NCI-H187 treated with DMSO at 0.1 percent for 48 hours (cell line): ENCODE measurements at regions not wholly inside any gene's neighbourhood (a gene's known extent, or its start where the extent isn't known, plus 50 kb on each side); places are given as distances from the start of the nearest gene placed in this dataset.
"Not testable (repeated sequence)": the region's sequence is repeated elsewhere in the genome, so short reads cannot be mapped to it uniquely, and the experiment has no call there.

Experiments used
- DNase-seq: peaks from one replicate; lab custom pipeline; 2025; lab: John Stamatoyannopoulos, UW

GRCh38 chr20:19026121-19026878, 186.1 kb upstream of the SLC24A3 start:
- no peak for DNase-seq

DNA sequence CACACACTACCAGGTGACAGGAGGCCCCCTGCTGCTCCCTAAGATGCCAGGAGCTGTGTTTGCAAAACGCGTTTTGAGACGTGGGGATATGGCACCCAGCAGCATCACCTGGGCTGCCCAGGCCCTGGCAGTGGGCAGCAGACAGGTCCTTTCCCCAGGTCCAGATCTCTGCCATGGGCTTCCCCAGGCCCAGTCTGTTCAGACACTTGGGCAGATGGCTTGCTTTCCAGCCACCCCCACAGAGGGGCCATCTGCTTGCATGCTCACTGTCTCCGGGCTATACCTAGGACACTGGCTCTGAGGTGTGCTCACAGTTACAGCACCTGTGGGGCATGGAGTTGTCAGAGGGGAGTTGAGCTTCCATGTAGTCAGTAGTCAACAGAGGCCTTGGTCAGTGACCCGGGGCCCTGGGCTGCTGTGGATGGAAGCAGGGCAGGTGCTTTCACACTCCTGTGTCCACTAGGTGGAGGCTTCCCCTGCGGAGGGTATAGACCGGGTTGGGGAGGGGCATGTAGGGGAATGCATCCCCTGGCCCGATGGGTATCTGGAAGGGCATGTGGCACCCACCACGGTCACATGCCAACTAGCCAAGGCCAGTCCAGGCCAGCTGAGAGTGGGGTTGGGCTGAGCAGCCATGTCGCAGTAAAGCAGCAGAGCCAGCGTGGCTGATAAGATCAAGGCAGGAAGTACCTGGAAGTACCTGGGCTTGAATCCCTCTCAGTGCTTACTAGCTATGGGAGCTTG, 185.4 kb upstream of the SLC24A3 start:
- DNase-seq: no peak

- DNase-seq: no peak
Measured at GRCh38 chr20:19027971-19028370, 184.5 kb upstream of the SLC24A3 start.

DNA sequence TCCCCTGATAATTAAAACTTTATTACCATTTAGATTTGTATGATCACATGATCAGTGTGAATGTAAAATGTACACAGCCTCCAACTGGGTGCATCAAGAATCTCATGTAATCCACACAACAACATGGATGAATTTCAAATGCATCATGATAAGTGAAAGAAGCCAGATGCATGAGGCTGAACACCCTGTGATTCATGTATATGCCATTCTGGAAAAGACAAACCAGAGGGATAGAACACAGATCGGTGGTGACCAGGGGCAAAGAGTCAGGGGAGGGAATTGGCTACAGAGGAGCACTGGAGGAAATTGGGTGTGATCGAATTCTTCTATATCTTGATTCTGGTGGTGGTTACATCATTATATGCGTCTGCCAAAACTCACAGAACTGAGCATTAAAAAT, 170.7 kb upstream of the SLC24A3 start:
- DNase-seq: no peak

DNA sequence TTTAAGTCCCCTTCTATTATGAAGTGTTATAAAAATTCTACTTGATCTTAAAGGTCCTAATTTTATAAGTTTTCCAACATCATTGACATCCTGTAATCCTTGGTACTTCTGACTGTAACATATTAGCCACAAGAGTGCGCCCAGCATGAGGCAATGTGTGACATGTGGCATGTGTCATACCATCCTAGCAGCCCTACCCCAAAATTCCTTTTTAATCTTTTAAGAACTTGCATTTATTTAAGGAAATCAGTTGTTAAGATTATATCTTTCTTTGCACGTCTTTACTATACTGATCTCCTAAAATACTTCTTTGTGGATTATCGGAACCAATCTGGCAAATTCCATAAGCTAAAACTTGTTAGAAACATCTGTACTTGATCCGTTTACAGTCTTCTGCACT, 167.1 kb upstream of the SLC24A3 start:
- no peak for DNase-seq

DNA sequence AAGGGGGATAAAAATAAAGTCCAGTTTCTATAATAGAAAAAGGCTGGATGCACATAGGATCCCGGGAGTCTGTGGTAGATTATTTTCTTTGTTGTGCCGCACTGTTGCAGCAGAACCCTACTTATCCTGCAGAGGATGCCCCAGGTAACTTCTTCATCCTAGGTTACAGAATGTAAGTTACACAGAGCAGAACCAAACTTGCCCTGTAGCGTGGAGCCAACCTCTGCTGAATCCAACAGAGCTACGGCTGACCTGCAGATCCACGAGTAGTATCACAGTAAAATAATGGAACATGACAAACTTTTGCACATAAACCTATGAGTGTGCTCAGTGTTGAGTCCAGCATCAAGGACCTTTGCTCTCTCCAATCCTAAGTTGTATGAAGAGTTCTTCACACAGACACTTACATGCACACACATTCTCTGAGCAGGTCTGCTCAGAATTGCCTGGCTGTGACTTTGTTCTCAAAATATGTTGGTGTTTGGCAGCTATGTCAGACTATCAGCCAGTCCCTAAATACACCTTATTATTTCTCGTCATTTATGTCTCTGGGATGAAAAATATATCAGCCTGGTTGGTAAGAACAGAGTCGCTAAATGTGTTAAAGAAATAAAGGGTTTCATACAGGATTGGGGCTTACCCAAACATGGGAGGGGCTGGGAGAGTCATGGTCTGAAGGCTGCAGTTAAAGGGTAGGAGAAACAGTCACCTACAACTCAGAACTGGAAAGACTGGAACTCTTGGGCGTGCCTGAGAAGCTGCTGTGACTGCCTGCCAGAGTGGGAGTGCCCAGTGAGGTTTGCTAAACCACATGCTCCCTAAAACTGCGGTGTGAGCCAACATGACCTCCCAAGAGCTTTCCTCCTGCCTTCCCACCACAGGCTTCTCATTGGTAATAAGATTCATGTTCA, 165.1 kb upstream of the SLC24A3 start:
- DNase-seq: no peak

DNA sequence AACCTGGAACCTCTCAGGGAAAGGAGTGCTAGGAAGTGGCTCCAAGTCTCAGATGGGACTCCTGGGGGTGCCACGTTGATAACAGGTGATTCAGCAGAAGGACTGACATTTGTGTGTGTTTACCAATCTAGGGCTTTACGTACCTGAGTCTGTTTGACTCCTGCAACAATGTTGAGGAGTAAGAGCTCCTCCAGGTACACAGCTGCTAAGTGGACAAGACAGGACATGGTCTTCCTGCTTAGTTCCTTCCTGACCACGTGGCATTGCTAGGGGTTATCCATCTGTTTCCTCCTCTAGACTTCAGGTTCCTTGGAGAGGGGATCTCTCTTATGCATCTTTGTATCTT, 164.5 kb upstream of the SLC24A3 start:
- DNase-seq: no peak

- DNase-seq: no peak
Measured at GRCh38 chr20:19048995-19049501, 163.4 kb upstream of the SLC24A3 start.

DNA sequence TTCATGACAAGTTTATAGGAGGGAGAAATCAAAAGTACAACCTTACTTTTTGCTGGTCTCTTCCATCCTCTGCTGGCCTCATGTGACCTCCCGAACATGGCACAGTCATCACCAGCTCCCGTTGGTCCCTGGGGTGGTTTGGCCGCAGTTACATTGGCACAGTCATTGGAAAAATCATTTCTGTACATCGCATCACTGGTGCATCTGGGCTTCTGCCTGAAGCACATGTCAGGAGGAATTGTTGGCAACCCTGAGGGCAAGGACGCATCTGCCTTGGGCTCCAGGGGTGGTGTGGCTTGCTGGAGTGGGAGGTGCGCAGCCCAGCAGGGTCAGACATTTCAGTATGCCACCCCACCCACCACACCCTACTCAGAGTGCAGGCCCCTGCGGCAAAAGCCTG, 162.9 kb upstream of the SLC24A3 start:
- DNase-seq: no peak

- no peak for DNase-seq
Measured at GRCh38 chr20:19056909-19057308, 155.5 kb upstream of the SLC24A3 start.

- not testable (repeated sequence) for DNase-seq
Measured at GRCh38 chr20:19064788-19065187, 147.7 kb upstream of the SLC24A3 start.

DNA sequence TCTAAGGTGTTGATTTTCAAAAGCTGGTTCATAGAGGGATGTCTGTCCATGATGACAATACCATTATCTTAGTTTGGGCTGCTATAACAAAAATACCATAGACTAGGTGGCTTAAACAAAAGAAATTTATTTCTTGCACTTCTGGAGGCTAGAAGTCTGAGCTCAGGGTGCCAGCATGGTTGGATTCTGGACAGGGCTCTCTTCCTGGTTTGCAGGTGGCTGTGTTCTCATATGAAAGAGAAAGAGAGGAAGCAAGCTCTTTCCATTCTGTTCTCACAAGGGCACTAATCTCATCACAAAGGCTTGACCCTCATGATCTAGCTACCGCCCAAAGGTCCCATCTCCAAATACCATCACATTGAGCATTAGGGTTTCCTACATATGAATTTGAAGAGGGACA, 144.5 kb upstream of the SLC24A3 start:
- DNase-seq: no peak

DNA sequence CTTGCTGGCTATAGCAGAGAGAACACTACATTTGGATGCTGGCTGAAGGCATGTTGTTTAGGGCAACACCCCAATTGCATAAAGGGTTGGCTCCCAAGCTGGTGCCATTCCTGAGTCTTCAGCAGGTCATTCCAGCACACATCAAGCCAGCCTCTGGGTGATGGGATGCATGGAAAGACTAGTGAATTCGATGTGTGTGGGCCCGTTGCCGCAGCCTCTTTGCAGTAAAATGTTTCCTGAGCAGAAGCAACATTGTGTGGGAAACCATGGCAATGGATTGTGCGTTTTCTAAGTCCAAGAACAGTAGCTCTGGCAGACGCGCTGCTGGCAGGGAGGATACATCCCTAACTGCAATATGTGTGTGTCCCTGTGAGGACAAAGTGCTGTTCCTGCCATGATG, 142.4 kb upstream of the SLC24A3 start:
- no peak for DNase-seq

DNA sequence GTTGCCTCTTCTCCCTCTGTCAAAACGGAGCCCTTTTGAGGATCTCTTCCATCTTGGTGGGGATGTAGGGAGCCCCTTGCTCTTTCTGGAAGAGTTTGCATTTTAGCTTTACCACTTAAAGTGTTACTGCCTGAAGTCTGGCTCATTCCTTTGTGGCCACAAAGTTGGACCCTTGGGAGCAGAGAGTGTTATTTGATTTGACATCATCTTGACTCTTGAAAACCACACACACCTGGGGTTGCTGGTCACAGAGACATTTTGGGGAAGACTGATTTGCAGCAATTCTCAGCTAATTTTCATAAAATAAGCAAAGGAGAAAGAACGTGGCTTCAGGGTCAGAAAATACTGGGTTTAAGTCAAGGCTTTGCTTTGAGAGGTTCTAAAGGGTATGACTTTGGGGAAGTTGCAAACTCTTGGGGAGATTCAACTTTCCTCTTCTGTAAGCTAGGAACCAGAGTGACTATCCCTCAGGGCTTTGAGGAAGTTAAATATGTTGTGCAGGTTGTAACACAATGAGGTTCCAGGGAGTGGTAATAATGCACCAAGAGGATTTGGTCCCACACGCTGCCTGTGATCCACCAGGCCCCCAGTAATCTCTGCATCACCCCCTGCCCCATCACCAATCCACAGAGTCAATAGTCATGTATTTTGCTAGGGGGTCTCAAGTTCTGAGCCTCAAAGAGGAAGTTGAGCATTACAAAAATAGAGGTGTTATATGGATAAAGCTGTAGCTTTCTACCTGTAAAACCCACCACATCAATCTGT, 141.6 kb upstream of the SLC24A3 start:
- DNase-seq: no peak

GRCh38 chr20:19071446-19071725, 141.1 kb upstream of the SLC24A3 start:
- no peak for DNase-seq

DNA sequence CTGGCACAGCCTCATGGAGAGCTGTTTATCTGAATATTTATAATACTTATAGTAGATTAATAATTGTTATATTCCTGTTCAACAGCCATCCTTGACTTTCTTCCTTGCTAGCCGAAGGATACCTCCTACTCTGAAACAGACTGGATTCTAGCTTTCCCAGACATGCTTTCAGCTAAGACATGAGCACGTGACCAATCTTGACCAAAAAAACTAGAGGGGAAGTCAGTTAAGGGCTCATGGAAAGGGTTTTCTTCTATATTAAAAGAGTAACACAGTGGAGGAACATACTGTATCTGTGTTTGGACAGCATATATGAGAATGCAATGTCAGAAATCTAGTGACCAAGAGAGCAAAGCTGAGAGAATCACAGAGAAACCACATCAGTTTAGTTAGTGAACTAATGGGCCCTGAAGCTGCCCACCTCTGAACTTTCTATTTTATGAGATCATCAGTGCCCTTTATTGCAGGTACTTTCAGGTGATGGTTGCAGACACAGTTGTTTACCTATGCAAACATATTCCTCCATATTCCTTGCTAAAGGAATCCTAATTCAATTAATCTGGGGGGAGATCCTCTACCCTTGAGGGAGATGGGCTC, 140.4 kb upstream of the SLC24A3 start:
- DNase-seq: no peak

- no peak for DNase-seq
Measured at GRCh38 chr20:19072988-19073387, 139.5 kb upstream of the SLC24A3 start.

DNA sequence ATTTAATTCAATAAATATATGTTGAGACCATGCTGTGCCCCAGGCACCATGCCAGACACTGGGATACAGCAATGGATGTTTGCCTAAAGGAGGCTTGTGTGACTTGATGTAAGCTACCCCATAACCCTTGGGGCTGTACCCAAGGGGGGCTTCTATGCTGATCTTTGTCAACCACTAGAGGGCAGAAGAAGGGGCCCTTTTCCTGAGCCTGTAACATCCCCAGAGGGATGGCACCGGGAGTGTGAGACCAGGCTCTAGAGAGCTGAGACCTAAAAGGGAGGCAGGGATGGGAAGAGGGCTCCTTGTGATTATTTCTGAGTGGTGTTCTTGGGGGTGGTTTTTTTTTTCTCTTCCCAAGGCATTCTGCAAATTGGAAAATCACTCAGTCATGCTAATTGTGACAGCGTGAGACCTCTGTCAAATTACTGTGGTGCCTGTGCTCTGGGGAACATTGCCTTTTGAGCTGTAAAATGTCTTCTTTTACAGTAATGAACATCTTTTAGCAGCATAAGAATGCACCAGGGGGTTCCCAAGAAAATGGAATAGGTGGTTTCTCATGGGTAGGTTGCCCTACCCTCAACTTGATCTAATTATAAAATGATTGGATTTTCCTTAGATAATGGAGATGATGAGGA, 138.7 kb upstream of the SLC24A3 start:
- DNase-seq: no peak

- DNase-seq: no peak
Measured at GRCh38 chr20:19074356-19074755, 138.1 kb upstream of the SLC24A3 start.

DNA sequence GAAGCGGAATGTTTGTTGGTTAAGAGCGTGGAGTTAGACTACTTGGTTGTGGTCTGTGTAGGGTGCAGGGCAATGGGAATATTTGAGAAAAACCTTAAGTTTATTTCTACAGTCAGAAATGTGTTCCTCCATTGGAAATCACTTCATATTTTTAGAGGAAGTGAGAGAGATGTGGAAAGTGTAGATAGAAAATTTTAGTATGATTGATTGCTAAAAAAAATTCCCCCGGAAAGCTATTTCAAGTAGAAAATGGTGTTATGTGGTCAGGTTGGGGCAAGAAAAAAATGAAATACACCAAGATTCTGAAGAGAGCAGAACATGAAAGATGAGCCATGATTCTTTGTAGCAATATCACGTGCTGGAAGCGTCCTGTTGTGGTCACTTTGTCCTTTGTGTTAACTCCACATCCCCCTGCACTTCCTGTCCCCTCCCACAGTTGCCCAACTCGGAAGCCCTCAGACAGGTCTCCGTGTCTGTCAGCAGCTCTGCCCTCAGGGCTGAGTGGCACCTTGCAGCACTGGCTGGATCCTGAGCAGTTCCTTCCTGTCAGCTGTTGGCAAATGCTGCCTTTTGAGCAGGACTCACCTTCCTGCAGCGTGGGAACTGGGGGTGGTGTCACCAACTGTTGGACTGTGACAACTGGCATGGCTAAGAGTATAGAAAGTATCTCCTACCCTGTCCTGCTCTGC, 137.5 kb upstream of the SLC24A3 start:
- DNase-seq: no peak
